Stimulated activated naive CD8-positive, alpha-beta T cell treated with anti-CD3 and anti-CD28 coated beads, Interleukin-15, Interleukin-2, amounts not matched to agents 100 U/mL and 50 U/mL, for 24 hours (primary cell): ENCODE measurements at regions not wholly inside any gene's neighbourhood (a gene's known extent, or its start where the extent isn't known, plus 50 kb on each side); places are given as distances from the start of the nearest gene placed in this dataset.
"Not testable (repeated sequence)": the region's sequence is repeated elsewhere in the genome, so short reads cannot be mapped to it uniquely, and the experiment has no call there.

Experiments used
- ATAC-seq: fragments of 150-1000 bp; cut with Tn5 transposase; one replicate; pipeline ENCODE4 v1.10.0; 2021
- DNase-seq: peaks from one replicate; pipeline ENCODE4 v3.0.0; 2021

GRCh38 chrX:46298821-46299220 lies 246.4 kb downstream of the ZNF674 start:
- no peak for ATAC-seq
- DNase-seq: no peak

GRCh38 chrX:46295963-46296362 lies 249.3 kb downstream of the ZNF674 start:
- DNase-seq (no peak), ATAC-seq (no peak)

GRCh38 chrX:46294234-46294633 lies 251.0 kb downstream of the ZNF674 start:
- DNase-seq (no peak), ATAC-seq (no peak)

- DNase-seq: no peak
- peak; percentile 49 for ATAC-seq
Measured at GRCh38 chrX:46279925-46280313, 265.3 kb downstream of the ZNF674 start.

GRCh38 chrX:46279214-46279924 lies 265.9 kb downstream of the ZNF674 start:
- DNase-seq (peak; percentile 4), ATAC-seq (peak; percentile 72)

GRCh38 chrX:46278572-46278971 lies 266.6 kb downstream of the ZNF674 start:
- DNase-seq (no peak), ATAC-seq (peak; percentile 32)

GRCh38 chrX:46268412-46268811 lies 276.8 kb downstream of the ZNF674 start:
- no peak for DNase-seq
- ATAC-seq: peak; percentile 55

- DNase-seq (no peak), ATAC-seq (no peak)
Measured at GRCh38 chrX:46263494-46263893, 281.7 kb downstream of the ZNF674 start.

- DNase-seq (no peak), ATAC-seq (no peak)
Measured at GRCh38 chrX:46262304-46262703, 282.9 kb downstream of the ZNF674 start.

- ATAC-seq (no peak), DNase-seq (no peak)
Measured at GRCh38 chrX:46260499-46260898, 284.7 kb downstream of the ZNF674 start.

- ATAC-seq: no peak
- DNase-seq: no peak
Measured at GRCh38 chrX:46258356-46258755, 286.9 kb downstream of the ZNF674 start.

- no peak for ATAC-seq
- no peak for DNase-seq
Measured at GRCh38 chrX:46257451-46257879, 287.8 kb downstream of the ZNF674 start.

GRCh38 chrX:46256875-46257274 lies 288.3 kb downstream of the ZNF674 start:
- DNase-seq: no peak
- ATAC-seq: no peak

- DNase-seq (no peak), ATAC-seq (no peak)
Measured at GRCh38 chrX:46255046-46255445, 290.2 kb downstream of the ZNF674 start.

GRCh38 chrX:46254641-46255040 lies 290.6 kb downstream of the ZNF674 start:
- ATAC-seq: no peak
- DNase-seq: no peak

- no peak for DNase-seq
- no peak for ATAC-seq
Measured at GRCh38 chrX:46251755-46252154, 293.5 kb downstream of the ZNF674 start.

- DNase-seq (no peak), ATAC-seq (no peak)
Measured at GRCh38 chrX:46250151-46250550, 295.1 kb downstream of the ZNF674 start.

- no peak for ATAC-seq
- DNase-seq: no peak
Measured at GRCh38 chrX:46247456-46247855, 297.8 kb downstream of the ZNF674 start.

- ATAC-seq (no peak), DNase-seq (no peak)
Measured at GRCh38 chrX:46244451-46244850, 300.8 kb downstream of the ZNF674 start.

GRCh38 chrX:46236411-46236810 lies 308.8 kb downstream of the ZNF674 start:
- ATAC-seq (peak; percentile 14), DNase-seq (no peak)

GRCh38 chrX:46235778-46236177 lies 309.4 kb downstream of the ZNF674 start:
- DNase-seq: no peak
- no peak for ATAC-seq

GRCh38 chrX:46234775-46235174 lies 310.4 kb downstream of the ZNF674 start:
- DNase-seq: no peak
- no peak for ATAC-seq

GRCh38 chrX:46228389-46228788 lies 316.8 kb downstream of the ZNF674 start:
- DNase-seq (no peak), ATAC-seq (no peak)

GRCh38 chrX:46226422-46226821 lies 318.8 kb downstream of the ZNF674 start:
- no peak for DNase-seq
- no peak for ATAC-seq

- not testable (repeated sequence) for ATAC-seq, DNase-seq
Measured at GRCh38 chrX:46223499-46223898, 321.7 kb downstream of the ZNF674 start.
